HG03469 (cell line): ENCODE measurements at regions not wholly inside any gene's neighbourhood (a gene's known extent, or its start where the extent isn't known, plus 50 kb on each side); places are given as distances from the start of the nearest gene placed in this dataset.

ENCODE experiments used
- ATAC-seq: cut with Tn5 transposase; IDR thresholded peaks from one replicate; pipeline ENCODE4 v1.9.1; 2021; ENCODE audit warnings: mild to moderate bottlenecking, moderate library complexity, moderate number of reproducible peaks; ENCODE audit not compliant: unreplicated experiment

- no peak for ATAC-seq
Observed at GRCh38 chrX:39808471-39808917, 289.3 kb downstream of the BCOR start.

GRCh38 chrX:39809331-39809730, 288.4 kb downstream of the BCOR start:
- no peak for ATAC-seq

GRCh38 chrX:39810901-39811300, 286.9 kb downstream of the BCOR start:
- no peak for ATAC-seq

- ATAC-seq = no peak
Observed at GRCh38 chrX:39811376-39811775, 286.4 kb downstream of the BCOR start.

- ATAC-seq = no peak
Observed at GRCh38 chrX:39813631-39814277, 284.0 kb downstream of the BCOR start.

- ATAC-seq = no peak
Observed at GRCh38 chrX:39814391-39814790, 283.4 kb downstream of the BCOR start.

- no peak for ATAC-seq
Observed at GRCh38 chrX:39815631-39816030, 282.1 kb downstream of the BCOR start.

GRCh38 chrX:39816871-39817731, 280.7 kb downstream of the BCOR start:
- no peak for ATAC-seq

- no peak for ATAC-seq
Observed at GRCh38 chrX:39817754-39818470, 279.8 kb downstream of the BCOR start.

GRCh38 chrX:39818750-39819149, 279.0 kb downstream of the BCOR start:
- no peak for ATAC-seq

- ATAC-seq = no peak
Observed at GRCh38 chrX:39819921-39820849, 277.6 kb downstream of the BCOR start.

GRCh38 chrX:39820938-39821708, 276.6 kb downstream of the BCOR start:
- no peak for ATAC-seq

GRCh38 chrX:39821709-39822095, 276.1 kb downstream of the BCOR start:
- no peak for ATAC-seq

- no peak for ATAC-seq
Observed at GRCh38 chrX:39822133-39822748, 275.5 kb downstream of the BCOR start.

- no peak for ATAC-seq
Observed at GRCh38 chrX:39823424-39823823, 274.3 kb downstream of the BCOR start.

GRCh38 chrX:39823854-39824253, 273.9 kb downstream of the BCOR start:
- ATAC-seq = no peak

GRCh38 chrX:39826813-39827543, 270.8 kb downstream of the BCOR start:
- no peak for ATAC-seq

- peak; percentile 54 for ATAC-seq
Observed at GRCh38 chrX:39827951-39828350, 269.8 kb downstream of the BCOR start.

GRCh38 chrX:39828971-39829370, 268.8 kb downstream of the BCOR start:
- no peak for ATAC-seq
